ENCODE measurements at regions not wholly inside any gene's neighbourhood (a gene's known extent, or its start where the extent isn't known, plus 50 kb on each side); places are given as distances from the start of the nearest gene placed in this dataset.

DNA sequence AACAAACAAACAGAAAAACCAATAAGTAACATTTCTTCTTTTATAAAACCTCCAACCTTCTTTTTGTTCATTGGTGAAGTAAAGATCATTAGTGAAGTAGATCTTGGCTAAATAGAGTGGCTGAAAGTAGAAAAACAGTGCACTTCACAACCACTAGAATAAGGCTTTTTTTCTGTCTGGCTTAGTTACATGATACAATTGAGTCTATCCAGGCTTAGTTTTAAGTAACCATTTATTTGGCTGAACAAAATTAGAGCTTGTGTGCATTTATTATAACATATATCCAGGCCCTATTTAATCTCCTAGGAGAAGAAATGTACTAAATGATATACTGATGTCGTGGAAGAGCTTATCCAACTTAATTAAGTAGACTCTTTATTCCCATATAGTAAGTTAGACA, 65.8 kb upstream of the STK38L start:
- TF ChIP-seq RFX5 (IDR thresholded peaks at IDR 0.05) (no peak), CHD4 (IDR thresholded peaks at IDR 0.05; ENCODE audit: borderline replicate concordance) (no peak), EP300 (IDR thresholded peaks at IDR 0.05) (no peak), KDM1A (IDR thresholded peaks at IDR 0.05; ENCODE audit: low read depth) (no peak), ESRRA (IDR thresholded peaks at IDR 0.05; ENCODE audit: borderline replicate concordance, low read length) (no peak), MYC (IDR thresholded peaks at IDR 0.05; ENCODE audit: borderline replicate concordance, low read length) (no peak), FOSL2 (IDR thresholded peaks at IDR 0.05) (no peak), FOSL2 (CRISPR knock-in tag; IDR thresholded peaks at IDR 0.05) (no peak), PHF8 (IDR thresholded peaks at IDR 0.05; ENCODE audit: borderline replicate concordance, low read depth) (no peak)
- TF ChIP-seq, protein P1, sequence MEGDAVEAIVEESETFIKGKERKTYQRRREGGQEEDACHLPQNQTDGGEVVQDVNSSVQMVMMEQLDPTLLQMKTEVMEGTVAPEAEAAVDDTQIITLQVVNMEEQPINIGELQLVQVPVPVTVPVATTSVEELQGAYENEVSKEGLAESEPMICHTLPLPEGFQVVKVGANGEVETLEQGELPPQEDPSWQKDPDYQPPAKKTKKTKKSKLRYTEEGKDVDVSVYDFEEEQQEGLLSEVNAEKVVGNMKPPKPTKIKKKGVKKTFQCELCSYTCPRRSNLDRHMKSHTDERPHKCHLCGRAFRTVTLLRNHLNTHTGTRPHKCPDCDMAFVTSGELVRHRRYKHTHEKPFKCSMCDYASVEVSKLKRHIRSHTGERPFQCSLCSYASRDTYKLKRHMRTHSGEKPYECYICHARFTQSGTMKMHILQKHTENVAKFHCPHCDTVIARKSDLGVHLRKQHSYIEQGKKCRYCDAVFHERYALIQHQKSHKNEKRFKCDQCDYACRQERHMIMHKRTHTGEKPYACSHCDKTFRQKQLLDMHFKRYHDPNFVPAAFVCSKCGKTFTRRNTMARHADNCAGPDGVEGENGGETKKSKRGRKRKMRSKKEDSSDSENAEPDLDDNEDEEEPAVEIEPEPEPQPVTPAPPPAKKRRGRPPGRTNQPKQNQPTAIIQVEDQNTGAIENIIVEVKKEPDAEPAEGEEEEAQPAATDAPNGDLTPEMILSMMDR (IDR thresholded peaks at IDR 0.05), result no peak
- TF ChIP-seq, protein P2, sequence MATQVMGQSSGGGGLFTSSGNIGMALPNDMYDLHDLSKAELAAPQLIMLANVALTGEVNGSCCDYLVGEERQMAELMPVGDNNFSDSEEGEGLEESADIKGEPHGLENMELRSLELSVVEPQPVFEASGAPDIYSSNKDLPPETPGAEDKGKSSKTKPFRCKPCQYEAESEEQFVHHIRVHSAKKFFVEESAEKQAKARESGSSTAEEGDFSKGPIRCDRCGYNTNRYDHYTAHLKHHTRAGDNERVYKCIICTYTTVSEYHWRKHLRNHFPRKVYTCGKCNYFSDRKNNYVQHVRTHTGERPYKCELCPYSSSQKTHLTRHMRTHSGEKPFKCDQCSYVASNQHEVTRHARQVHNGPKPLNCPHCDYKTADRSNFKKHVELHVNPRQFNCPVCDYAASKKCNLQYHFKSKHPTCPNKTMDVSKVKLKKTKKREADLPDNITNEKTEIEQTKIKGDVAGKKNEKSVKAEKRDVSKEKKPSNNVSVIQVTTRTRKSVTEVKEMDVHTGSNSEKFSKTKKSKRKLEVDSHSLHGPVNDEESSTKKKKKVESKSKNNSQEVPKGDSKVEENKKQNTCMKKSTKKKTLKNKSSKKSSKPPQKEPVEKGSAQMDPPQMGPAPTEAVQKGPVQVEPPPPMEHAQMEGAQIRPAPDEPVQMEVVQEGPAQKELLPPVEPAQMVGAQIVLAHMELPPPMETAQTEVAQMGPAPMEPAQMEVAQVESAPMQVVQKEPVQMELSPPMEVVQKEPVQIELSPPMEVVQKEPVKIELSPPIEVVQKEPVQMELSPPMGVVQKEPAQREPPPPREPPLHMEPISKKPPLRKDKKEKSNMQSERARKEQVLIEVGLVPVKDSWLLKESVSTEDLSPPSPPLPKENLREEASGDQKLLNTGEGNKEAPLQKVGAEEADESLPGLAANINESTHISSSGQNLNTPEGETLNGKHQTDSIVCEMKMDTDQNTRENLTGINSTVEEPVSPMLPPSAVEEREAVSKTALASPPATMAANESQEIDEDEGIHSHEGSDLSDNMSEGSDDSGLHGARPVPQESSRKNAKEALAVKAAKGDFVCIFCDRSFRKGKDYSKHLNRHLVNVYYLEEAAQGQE (IDR thresholded peaks at IDR 0.05), result no peak
- TF ChIP-seq, protein P3, sequence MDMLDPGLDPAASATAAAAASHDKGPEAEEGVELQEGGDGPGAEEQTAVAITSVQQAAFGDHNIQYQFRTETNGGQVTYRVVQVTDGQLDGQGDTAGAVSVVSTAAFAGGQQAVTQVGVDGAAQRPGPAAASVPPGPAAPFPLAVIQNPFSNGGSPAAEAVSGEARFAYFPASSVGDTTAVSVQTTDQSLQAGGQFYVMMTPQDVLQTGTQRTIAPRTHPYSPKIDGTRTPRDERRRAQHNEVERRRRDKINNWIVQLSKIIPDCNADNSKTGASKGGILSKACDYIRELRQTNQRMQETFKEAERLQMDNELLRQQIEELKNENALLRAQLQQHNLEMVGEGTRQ (IDR thresholded peaks at IDR 0.05), result no peak
